GM12878 (cell line): ENCODE measurements at regions not wholly inside any gene's neighbourhood (a gene's known extent, or its start where the extent isn't known, plus 50 kb on each side); places are given as distances from the start of the nearest gene placed in this dataset.

Experiments
- ATAC-seq: fragments of 200-7000 bp; cut with Tn5 transposase; 3 replicates; pipeline ENCODE4 v1.9.1; 2020; ENCODE audit warnings: mild to moderate bottlenecking, moderate library complexity
- BruUV-seq: library from RNA; stranded (reverse); fragments of 400-500 nt; replicated peaks from 2 replicates; lab custom pipeline; 2021; lab: Mats Ljungman, UMichigan
- CTCF ChIA-PET: fragments of 300-600 bp; sonication (Branson Sonifier 250); formaldehyde crosslinking; extraction: SDS; loops from one replicate; lab custom pipeline; 2021; ENCODE audit warnings: inconsistent platforms; lab: Yijun Ruan, JAX
- POLR2A ChIA-PET: fragments of 350-600 bp; formaldehyde crosslinking; extraction: SDS; loops from one replicate; lab custom pipeline; 2021; ENCODE audit warnings: inconsistent platforms; lab: Charles Lee
- RAD21 ChIA-PET: fragments of 300-600 bp; sonication (Branson Sonifier 250); formaldehyde crosslinking; loops from one replicate; lab custom pipeline; 2023; ENCODE audit warnings: antibody characterized with exemption; ENCODE audit not compliant: unreplicated experiment; lab: Charles Lee
- SMC1A ChIA-PET: fragments of 300-600 bp; sonication (Branson Sonifier 250); formaldehyde crosslinking; loops from one replicate; lab custom pipeline; 2023; ENCODE audit not compliant: unreplicated experiment, uncharacterized antibody; lab: Charles Lee
- DNase-seq: peaks from one replicate; pipeline ENCODE4 v3.0.0-alpha.2; 2011; ENCODE audit warnings: low read depth, low spot score
- FAIRE-seq: peaks from 3 replicates; lab custom pipeline; 2011; peaks lifted over from hg19 to GRCh38; lab: Jason Lieb, UNC
- H2AFZ ChIP-seq: 2 replicates; pipeline ENCODE4 v1.6.0; 2011; ENCODE audit warnings: low read depth, low read length, control low read depth; ENCODE audit not compliant: control insufficient read depth
- H3K27ac ChIP-seq: 2 replicates; pipeline ENCODE4 v1.5.1; 2011; ENCODE audit warnings: control low read depth; ENCODE audit not compliant: control insufficient read depth, insufficient read depth
- H3K27me3 ChIP-seq, 2 experiments: replicated peaks in 1 of 2; 2 replicates each; pipeline versions ENCODE4 v1.6.0 to v1.6.1; 2011; ENCODE audit warnings: low read length in 1 of 2; ENCODE audit not compliant: control insufficient read depth in 2 of 2, insufficient read depth in 2 of 2
- H3K36me3 ChIP-seq, 2 experiments: 2 replicates each; pipeline ENCODE4 v1.5.1; 2011; ENCODE audit warnings: low read length in 1 of 2; ENCODE audit not compliant: control insufficient read depth in 2 of 2, insufficient read depth in 2 of 2
- H3K4me1 ChIP-seq: 2 replicates; pipeline ENCODE4 v1.6.1; 2011; ENCODE audit warnings: mild to moderate bottlenecking, low read length, moderate library complexity, mixed read lengths; ENCODE audit not compliant: control insufficient read depth, insufficient read depth
- H3K4me2 ChIP-seq: 2 replicates; pipeline ENCODE4 v1.6.0; 2011; ENCODE audit warnings: control low read depth; ENCODE audit not compliant: control insufficient read depth, insufficient read depth
- H3K4me3 ChIP-seq: fragments of 200-600 bp; sonication (generic); 2 replicates; pipeline ENCODE4 v1.5.1; 2016
- H3K79me2 ChIP-seq: 2 replicates; pipeline ENCODE4 v1.6.0; 2011; ENCODE audit warnings: low read length; ENCODE audit not compliant: control insufficient read depth, insufficient read depth
- H3K9ac ChIP-seq: 2 replicates; pipeline ENCODE4 v1.8.0; 2011; ENCODE audit warnings: low read length, control low read depth, mixed read lengths; ENCODE audit not compliant: control insufficient read depth, insufficient read depth
- H3K9me3 ChIP-seq: replicated peaks from 3 replicates; pipeline ENCODE4 v1.5.1; 2011; ENCODE audit warnings: mild to moderate bottlenecking, low read length; ENCODE audit not compliant: control insufficient read depth, insufficient read depth
- H4K20me1 ChIP-seq: 2 replicates; pipeline ENCODE4 v1.6.0; 2011; ENCODE audit not compliant: control insufficient read depth, insufficient read depth
- DPF2 ChIP-seq: fragments of 450-650 bp; IDR thresholded peaks from 2 replicates; pipeline ENCODE4 v1.6.1; 2017; ENCODE audit warnings: mild to moderate bottlenecking
- GABPA ChIP-seq: IDR thresholded peaks from 2 replicates; pipeline ENCODE4 v1.6.1; 2014; ENCODE audit warnings: antibody characterized with exemption, low read depth, mild to moderate bottlenecking, inconsistent platforms
- NBN ChIP-seq: fragments of 450-650 bp; IDR thresholded peaks from 2 replicates; pipeline ENCODE4 v1.6.1; 2016
- NR2C1 ChIP-seq: fragments of 450-650 bp; IDR thresholded peaks from 2 replicates; pipeline ENCODE4 v1.6.1; 2017; ENCODE audit warnings: antibody characterized with exemption, mild to moderate bottlenecking, moderate library complexity
- SUZ12 ChIP-seq: fragments of 200-600 bp; sonication (generic); IDR thresholded peaks from one replicate; pipeline ENCODE4 v1.6.1; 2018; ENCODE audit warnings: antibody characterized with exemption, mild to moderate bottlenecking; ENCODE audit not compliant: unreplicated experiment
- WGBS: methylation state at CpG from one replicate; pipeline ENCODE4 v1.1.6; 2016; ENCODE audit warnings: low lambda C conversion rate; ENCODE audit not compliant: insufficient replicate concordance, insufficient coverage; ENCODE audit errors: missing lambda C conversion rate; 5-methylcytosine and 5-hydroxymethylcytosine counted together
- in situ Hi-C: fragments of 300-500 bp; cut with MboI; formaldehyde crosslinking; loops from 9 replicates; pipeline ENCODE4 v1.14.3; 2018; ENCODE audit warnings: mixed read lengths
- intact Hi-C: fragments of 100-400 bp; cut with micrococcal nuclease; formaldehyde crosslinking; loops from one replicate; pipeline ENCODE4 v1.14.2; 2022; ENCODE audit not compliant: unreplicated experiment
- TF ChIP-seq, protein P1 (sequence below): fragments of 150-350 bp; IDR thresholded peaks from 2 replicates; pipeline ENCODE4 v1.6.1; 2014; ENCODE audit warnings: mild to moderate bottlenecking, low read depth, low read length

DNA sequence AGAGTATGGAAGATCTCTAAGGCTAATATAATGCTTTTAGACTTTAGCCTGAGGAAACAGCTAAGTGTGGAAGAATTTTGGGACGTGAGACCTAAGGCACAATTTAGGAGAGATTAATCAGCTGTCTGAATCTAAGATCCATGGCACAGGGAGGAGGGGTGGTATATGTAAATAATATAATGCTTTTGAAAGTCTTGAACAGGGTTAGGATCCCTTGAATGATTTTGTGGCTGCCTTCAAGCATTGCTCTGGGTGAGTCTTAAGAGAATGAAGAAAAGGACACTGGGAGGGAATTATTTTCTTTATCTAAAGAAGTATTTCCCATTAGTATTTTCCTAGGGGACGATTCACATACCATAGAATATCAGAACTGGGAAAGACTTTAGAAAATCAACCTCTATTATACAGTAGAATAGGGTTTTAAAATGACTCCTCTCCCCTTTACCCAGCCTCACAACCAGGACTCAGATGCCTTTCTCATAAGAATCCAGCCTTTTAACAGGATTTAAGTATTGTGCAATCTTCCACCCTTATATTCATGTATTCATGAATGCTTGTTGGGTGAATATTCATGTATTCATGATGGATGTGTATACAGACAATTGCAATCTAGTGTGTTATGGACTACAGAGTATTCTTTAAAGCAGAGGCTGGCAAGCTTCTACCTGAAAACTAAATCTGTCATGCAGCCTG is 664.2 kb upstream of the CPEB2 start:
- H3K36me3 ChIP-seq: no peaks in the 10 kb centered on the region
- no peak overlapping the region for H2AFZ ChIP-seq
- no peak overlapping the region for H3K9ac ChIP-seq
- in situ Hi-C loops: no loop called here
- H3K79me2 ChIP-seq: no peaks in the 10 kb centered on the region
- no peak overlapping the region for H3K4me3 ChIP-seq
- ChIA-PET RAD21 (no interaction called here), POLR2A (no interaction called here), CTCF (no interaction called here), SMC1A (no interaction called here)
- 0% methylated on average over 2 of the region's 2 CpGs for WGBS
- no TSS peak for BruUV-seq
- no peak overlapping the region for H3K4me2 ChIP-seq
- H3K27me3 ChIP-seq: no peaks in the 10 kb centered on the region
- H4K20me1 ChIP-seq: no peaks in the 10 kb centered on the region
- no peaks in the 10 kb centered on the region; the same call in 2 of the 3 replicates for H3K9me3 ChIP-seq
- H3K27ac ChIP-seq: no peak overlapping the region
- no peak for TF ChIP-seq GABPA
- no peak for TF ChIP-seq SUZ12
- TF ChIP-seq, protein P1, sequence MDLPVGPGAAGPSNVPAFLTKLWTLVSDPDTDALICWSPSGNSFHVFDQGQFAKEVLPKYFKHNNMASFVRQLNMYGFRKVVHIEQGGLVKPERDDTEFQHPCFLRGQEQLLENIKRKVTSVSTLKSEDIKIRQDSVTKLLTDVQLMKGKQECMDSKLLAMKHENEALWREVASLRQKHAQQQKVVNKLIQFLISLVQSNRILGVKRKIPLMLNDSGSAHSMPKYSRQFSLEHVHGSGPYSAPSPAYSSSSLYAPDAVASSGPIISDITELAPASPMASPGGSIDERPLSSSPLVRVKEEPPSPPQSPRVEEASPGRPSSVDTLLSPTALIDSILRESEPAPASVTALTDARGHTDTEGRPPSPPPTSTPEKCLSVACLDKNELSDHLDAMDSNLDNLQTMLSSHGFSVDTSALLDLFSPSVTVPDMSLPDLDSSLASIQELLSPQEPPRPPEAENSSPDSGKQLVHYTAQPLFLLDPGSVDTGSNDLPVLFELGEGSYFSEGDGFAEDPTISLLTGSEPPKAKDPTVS: no peak
- no peak for TF ChIP-seq NBN
- TF ChIP-seq NR2C1: no peak
- no peak for TF ChIP-seq DPF2
- TF ChIP-seq, all 136 proteins: peak for 0
- no peaks in the 10 kb centered on the region for H3K4me1 ChIP-seq
- DNase-seq (no peak), ATAC-seq (no peak), FAIRE-seq (no peak)
- intact Hi-C loops: no loop called here
